DND-41 (cell line): ENCODE measurements at regions not wholly inside any gene's neighbourhood (a gene's known extent, or its start where the extent isn't known, plus 50 kb on each side); places are given as distances from the start of the nearest gene placed in this dataset.

Experiments
- CTCF ChIP-seq: IDR thresholded peaks from 2 replicates; pipeline ENCODE4 v1.5.1; 2012; ENCODE audit warnings: borderline replicate concordance, low read length, moderate library complexity, mild to moderate bottlenecking; ENCODE audit not compliant: poor library complexity, severe bottlenecking; ENCODE audit errors: extremely low read depth
- EZH2 ChIP-seq: IDR thresholded peaks from 3 replicates; pipeline ENCODE4 v1.6.1; 2012; ENCODE audit warnings: borderline replicate concordance, low read depth, mild to moderate bottlenecking, moderate library complexity, low read length, inconsistent platforms; ENCODE audit not compliant: severe bottlenecking

GRCh38 chr2:53455094-53455493, 312.5 kb upstream of the CHAC2 start:
- TF ChIP-seq CTCF (no peak), EZH2 (no peak)
